OCI-LY7 (cell line): ENCODE measurements at regions not wholly inside any gene's neighbourhood (a gene's known extent, or its start where the extent isn't known, plus 50 kb on each side); places are given as distances from the start of the nearest gene placed in this dataset.

ENCODE experiments used
- BruUV-seq: library from RNA; stranded (reverse); fragments of 400-500 nt; replicated peaks from 2 replicates; lab custom pipeline; 2021; lab: Mats Ljungman, UMichigan
- CTCF ChIA-PET: fragments of 300-600 bp; sonication (Branson Sonifier 250); formaldehyde crosslinking; loops from one replicate; lab custom pipeline; 2022; ENCODE audit warnings: antibody characterized with exemption; ENCODE audit not compliant: unreplicated experiment; lab: Charles Lee
- POLR2A ChIA-PET: fragments of 300-600 bp; sonication (Branson Sonifier 250); formaldehyde crosslinking; loops from one replicate; lab custom pipeline; 2022; ENCODE audit warnings: antibody characterized with exemption; lab: Charles Lee
- DNase-seq: peaks from one replicate; pipeline ENCODE4 v3.0.0-alpha.2; 2015; ENCODE audit warnings: low spot score
- H2AFZ ChIP-seq: fragments of 200-600 bp; sonication (generic), shearing (Covaris generic); 2 replicates; pipeline ENCODE4 v1.6.1; 2014; ENCODE audit warnings: mild to moderate bottlenecking, antibody characterized with exemption, low read length, moderate library complexity
- H3K27ac ChIP-seq: fragments of 200-600 bp; sonication (generic); 2 replicates; pipeline ENCODE4 v1.5.1; 2014; ENCODE audit warnings: mixed run types, low read depth, mild to moderate bottlenecking, moderate library complexity, low read length, inconsistent platforms; ENCODE audit not compliant: poor library complexity, severe bottlenecking
- H3K36me3 ChIP-seq: fragments of 200-600 bp; sonication (generic); 2 replicates; pipeline ENCODE4 v1.6.1; 2014; ENCODE audit warnings: mild to moderate bottlenecking, antibody characterized with exemption, low read length, moderate library complexity, mixed read lengths; ENCODE audit not compliant: insufficient read depth
- H3K4me1 ChIP-seq: fragments of 200-600 bp; sonication (generic); 2 replicates; pipeline ENCODE4 v1.5.1; 2014; ENCODE audit warnings: mild to moderate bottlenecking, low read length; ENCODE audit not compliant: insufficient read depth, poor library complexity, severe bottlenecking
- H3K4me2 ChIP-seq: fragments of 200-600 bp; sonication (generic); 2 replicates; pipeline ENCODE4 v1.6.1; 2014; ENCODE audit warnings: mild to moderate bottlenecking, low read length
- H3K4me3 ChIP-seq: fragments of 200-600 bp; sonication (generic); 2 replicates; pipeline ENCODE4 v1.5.1; 2014; ENCODE audit warnings: mild to moderate bottlenecking, low read depth, low read length; ENCODE audit not compliant: poor library complexity, severe bottlenecking
- H3K79me2 ChIP-seq: fragments of 200-600 bp; sonication (generic); 2 replicates; pipeline ENCODE4 v1.6.1; 2016; ENCODE audit warnings: low read depth, mild to moderate bottlenecking, low read length, moderate library complexity, mixed read lengths; ENCODE audit not compliant: insufficient read depth
- H3K9me2 ChIP-seq: fragments of 200-600 bp; sonication (generic); 2 replicates; pipeline ENCODE4 v1.6.1; 2016; ENCODE audit warnings: mild to moderate bottlenecking, low read length, mixed read lengths; ENCODE audit not compliant: insufficient read depth
- H3K9me3 ChIP-seq: fragments of 200-600 bp; sonication (generic); 2 replicates; pipeline ENCODE4 v1.6.1; 2014; ENCODE audit warnings: mild to moderate bottlenecking, mixed run types, low read length, mixed read lengths
- H4K20me1 ChIP-seq: fragments of 200-600 bp; sonication (generic); 2 replicates; pipeline ENCODE4 v1.6.1; 2014; ENCODE audit warnings: mild to moderate bottlenecking, antibody characterized with exemption, low read length, moderate library complexity, mixed read lengths; ENCODE audit not compliant: insufficient read depth
- EZH2phosphoT487 ChIP-seq: fragments of 200-600 bp; sonication (generic); IDR thresholded peaks from 2 replicates; pipeline ENCODE4 v1.6.1; 2018; ENCODE audit warnings: low read depth, borderline replicate concordance, mild to moderate bottlenecking, mixed run types, antibody characterized with exemption, low read length, moderate library complexity, mixed read lengths
- intact Hi-C: fragments of 100-400 bp; cut with micrococcal nuclease; formaldehyde crosslinking; loops from one replicate; pipeline ENCODE4 v1.10.0; 2022; ENCODE audit not compliant: unreplicated experiment
- TF ChIP-seq, protein P1 (sequence below): fragments of 200-600 bp; sonication (generic); conservative IDR thresholded peaks from 2 replicates; pipeline ENCODE4 v1.5.1; 2014; ENCODE audit warnings: mild to moderate bottlenecking, antibody characterized with exemption, low read length, moderate library complexity, mixed read lengths

- no peaks in the 10 kb centered on the region for H4K20me1 ChIP-seq
- no peak overlapping the region for H3K27ac ChIP-seq
- no peak for DNase-seq
- no peak for TF ChIP-seq EZH2phosphoT487
- TF ChIP-seq, protein P1, sequence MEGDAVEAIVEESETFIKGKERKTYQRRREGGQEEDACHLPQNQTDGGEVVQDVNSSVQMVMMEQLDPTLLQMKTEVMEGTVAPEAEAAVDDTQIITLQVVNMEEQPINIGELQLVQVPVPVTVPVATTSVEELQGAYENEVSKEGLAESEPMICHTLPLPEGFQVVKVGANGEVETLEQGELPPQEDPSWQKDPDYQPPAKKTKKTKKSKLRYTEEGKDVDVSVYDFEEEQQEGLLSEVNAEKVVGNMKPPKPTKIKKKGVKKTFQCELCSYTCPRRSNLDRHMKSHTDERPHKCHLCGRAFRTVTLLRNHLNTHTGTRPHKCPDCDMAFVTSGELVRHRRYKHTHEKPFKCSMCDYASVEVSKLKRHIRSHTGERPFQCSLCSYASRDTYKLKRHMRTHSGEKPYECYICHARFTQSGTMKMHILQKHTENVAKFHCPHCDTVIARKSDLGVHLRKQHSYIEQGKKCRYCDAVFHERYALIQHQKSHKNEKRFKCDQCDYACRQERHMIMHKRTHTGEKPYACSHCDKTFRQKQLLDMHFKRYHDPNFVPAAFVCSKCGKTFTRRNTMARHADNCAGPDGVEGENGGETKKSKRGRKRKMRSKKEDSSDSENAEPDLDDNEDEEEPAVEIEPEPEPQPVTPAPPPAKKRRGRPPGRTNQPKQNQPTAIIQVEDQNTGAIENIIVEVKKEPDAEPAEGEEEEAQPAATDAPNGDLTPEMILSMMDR = no peak
- H3K4me1 ChIP-seq = no peaks in the 10 kb centered on the region
- no peaks in the 10 kb centered on the region for H3K79me2 ChIP-seq
- H3K36me3 ChIP-seq = no peaks in the 10 kb centered on the region
- POLR2A ChIA-PET = no interaction called here
- no TSS peak for BruUV-seq
- CTCF ChIA-PET = no interaction called here
- no peak overlapping the region for H3K4me2 ChIP-seq
- no peak overlapping the region for H3K4me3 ChIP-seq
- H2AFZ ChIP-seq = no peak overlapping the region
- intact Hi-C loops = no loop called here
- H3K9me2 ChIP-seq = no peaks in the 10 kb centered on the region
- H3K9me3 ChIP-seq = no peaks in the 10 kb centered on the region
Measured at GRCh38 chrX:63932006-63932405, 147.0 kb upstream of the ARHGEF9 start.

- BruUV-seq = no TSS peak
- no peaks in the 10 kb centered on the region for H3K4me1 ChIP-seq
- no peaks in the 10 kb centered on the region for H3K36me3 ChIP-seq
- no peaks in the 10 kb centered on the region for H3K79me2 ChIP-seq
- intact Hi-C loops = no loop called here
- CTCF ChIA-PET = no interaction called here
- H3K4me3 ChIP-seq = no peak overlapping the region
- no peak overlapping the region for H3K27ac ChIP-seq
- no peaks in the 10 kb centered on the region for H3K9me2 ChIP-seq
- no peak overlapping the region for H3K4me2 ChIP-seq
- no peaks in the 10 kb centered on the region for H3K9me3 ChIP-seq
- DNase-seq = no peak
- TF ChIP-seq, protein P1 = peak; percentile 39; the same call in 1 of the 2 replicates
- TF ChIP-seq EZH2phosphoT487 = no peak
- H2AFZ ChIP-seq = no peak overlapping the region
- POLR2A ChIA-PET = no interaction called here
- H4K20me1 ChIP-seq = no peaks in the 10 kb centered on the region
Measured at GRCh38 chrX:63930140-63930539, 145.1 kb upstream of the ARHGEF9 start.

DNA sequence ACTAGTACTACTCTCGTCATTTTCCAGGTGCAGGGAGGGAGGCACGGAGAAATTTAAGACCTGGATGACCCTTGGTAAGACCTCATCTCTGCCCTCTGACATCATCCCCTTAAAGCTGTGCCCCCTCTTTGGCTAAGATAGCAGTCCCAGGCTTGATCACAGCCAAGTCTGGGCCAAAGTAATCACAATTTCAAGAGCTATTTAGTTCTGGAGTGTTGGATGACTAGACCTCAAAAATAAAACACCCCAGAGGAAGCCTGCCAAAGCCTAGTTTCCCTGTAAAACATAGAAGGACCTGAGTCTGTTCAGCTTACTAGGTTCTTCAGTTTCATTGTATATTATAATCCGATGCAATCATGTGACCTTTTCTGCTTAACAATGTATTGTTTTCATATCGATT, 144.6 kb upstream of the ARHGEF9 start:
- ChIA-PET POLR2A (no interaction called here), CTCF (no interaction called here)
- DNase-seq = no peak
- Histone ChIP-seq H3K9me3 (no peaks in the 10 kb centered on the region), H3K4me3 (no peak overlapping the region), H3K27ac (no peak overlapping the region), H3K4me1 (no peaks in the 10 kb centered on the region), H4K20me1 (no peaks in the 10 kb centered on the region), H2AFZ (no peak overlapping the region), H3K79me2 (no peaks in the 10 kb centered on the region), H3K4me2 (no peak overlapping the region), H3K36me3 (no peaks in the 10 kb centered on the region), H3K9me2 (no peaks in the 10 kb centered on the region)
- TF ChIP-seq EZH2phosphoT487 = no peak
- TF ChIP-seq, protein P1 = no peak
- intact Hi-C loops = no loop called here
- no TSS peak for BruUV-seq
